ENCODE measurements at regions not wholly inside any gene's neighbourhood (a gene's known extent, or its start where the extent isn't known, plus 50 kb on each side); places are given as distances from the start of the nearest gene placed in this dataset.

DNA sequence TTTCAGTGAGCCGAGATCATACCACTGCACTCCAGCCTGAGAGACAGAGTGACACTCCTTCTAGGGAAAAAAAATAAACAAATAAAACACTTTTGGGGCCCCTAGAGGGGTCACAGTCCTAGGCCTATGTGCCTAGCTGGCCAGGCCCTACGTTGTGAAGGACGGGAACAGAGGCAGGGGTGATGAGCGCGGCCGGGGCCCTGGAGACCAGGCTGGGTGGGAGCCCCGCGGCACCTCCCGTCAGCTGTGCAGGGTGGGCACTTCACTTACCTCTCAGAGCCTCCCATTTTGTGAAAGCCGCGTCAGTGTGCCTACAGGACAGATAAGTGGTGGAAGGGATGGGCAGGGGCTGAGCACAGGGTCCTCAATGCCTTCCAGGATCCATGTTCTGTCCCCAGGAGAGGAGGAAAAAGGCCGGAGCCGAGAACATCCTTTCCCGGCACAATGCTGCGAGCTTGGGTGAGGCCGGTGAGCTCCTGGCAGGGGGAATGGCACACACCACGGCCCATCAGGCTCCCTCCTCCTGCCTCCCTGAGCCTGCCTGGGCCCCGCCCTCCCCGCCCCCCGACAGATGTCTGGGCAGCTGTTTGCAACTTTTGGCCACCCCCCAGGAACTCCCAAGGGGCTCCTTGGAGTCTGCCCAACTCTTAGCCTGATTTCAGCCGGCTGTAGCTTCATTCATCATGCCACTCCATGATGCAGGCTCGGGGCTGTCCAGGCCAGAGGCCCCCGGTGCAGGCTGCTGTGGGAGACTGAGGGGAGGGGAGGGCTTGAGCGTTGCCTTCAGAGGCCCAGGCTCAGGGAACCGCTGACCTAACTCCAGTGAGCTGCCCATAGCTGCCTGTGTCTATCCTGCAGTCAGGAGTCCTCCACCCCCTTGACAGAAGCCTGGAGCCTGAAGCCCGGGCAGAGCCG is 196.5 kb downstream of the TFCP2L1 start:
- DNase-seq, result no peak

- no peak for DNase-seq
Measured at GRCh38 chr2:121089166-121089510, 195.9 kb downstream of the TFCP2L1 start.

DNA sequence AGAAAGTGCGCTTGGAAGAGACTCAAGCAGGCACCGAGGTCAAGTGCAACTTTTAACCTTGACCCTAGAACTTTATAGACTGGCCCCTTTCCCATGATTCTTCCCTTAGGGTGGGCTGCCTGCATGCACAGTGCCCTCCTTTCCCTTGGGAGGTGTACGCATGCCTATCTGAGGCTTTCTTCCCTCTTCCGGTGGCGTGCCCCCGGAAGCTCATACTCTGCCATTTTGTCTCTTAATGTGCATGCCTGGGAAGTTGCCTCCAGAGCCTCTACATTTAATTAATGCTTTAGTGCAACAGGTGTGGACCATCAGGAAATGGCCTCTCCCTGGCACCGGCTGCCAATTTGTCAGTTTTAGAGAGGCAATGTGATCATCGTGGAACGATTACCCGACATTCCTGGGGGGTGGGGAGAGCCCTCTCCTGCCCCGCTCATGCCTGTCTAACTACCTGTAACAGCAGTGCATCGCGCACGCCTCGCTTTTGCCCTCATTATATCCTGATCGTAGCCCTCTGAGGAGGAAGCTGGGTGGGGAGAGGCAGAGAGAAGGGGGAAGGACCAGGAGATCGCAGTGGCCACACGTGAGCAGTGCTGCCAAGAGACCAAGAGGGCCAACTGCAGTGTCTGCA is 194.8 kb downstream of the TFCP2L1 start:
- DNase-seq, result no peak

DNA sequence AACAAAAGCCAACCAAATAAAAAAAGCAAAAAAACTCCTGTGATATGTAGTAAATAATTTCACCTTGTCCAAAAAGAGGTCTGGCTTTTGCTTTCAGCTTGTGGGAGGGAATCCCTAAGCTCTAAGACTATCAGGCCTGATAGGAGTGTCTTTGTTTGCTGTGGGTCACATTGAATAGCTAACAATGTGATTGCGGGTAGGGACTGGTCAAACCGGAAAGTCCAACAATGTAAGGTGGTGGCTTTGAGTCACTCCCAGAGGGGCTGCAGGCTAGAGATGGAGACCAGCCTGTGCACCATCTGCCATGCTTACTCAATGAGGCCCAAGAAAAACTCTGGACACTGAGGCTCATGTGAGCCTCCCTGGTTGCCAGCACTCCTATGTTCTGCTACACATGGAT is 192.9 kb downstream of the TFCP2L1 start:
- no peak for DNase-seq

DNA sequence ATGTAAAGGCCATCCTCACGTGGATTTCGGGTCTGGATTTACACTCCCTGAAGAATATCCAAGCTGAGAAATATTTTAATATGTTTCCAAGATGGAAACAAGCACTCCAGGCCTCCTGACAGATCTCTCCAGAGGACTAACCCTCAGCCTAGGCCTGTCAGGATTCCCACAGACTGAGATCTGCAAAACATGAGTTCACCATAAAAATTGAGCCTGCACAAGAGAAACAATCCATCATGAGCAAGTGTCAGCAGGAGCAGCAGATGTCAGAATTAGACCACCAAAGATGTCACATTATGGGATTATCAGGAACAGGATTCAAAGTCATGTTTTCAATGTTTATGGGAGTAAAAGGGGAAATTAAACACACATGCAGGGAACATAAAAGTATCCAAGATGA is 191.3 kb downstream of the TFCP2L1 start:
- DNase-seq, result no peak

DNA sequence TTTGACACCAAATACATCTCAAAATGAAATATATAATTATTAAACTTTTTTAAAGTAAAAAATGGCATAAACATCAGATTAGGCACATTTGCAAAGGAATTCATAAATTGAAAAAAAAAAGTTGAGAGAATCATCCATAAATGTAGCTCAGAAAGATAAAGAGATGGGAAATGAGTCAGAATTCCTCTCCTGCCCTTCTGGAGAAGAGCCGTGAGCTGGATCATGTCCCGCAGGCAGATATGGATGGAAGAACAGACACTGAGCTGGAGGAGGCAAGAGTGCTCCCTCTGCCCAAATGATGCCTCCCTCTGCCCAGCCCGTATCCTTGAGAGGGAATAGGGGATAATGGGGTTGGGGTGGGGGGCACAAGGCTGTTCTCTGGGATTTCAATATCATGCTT is 190.9 kb downstream of the TFCP2L1 start:
- DNase-seq, result no peak

DNA sequence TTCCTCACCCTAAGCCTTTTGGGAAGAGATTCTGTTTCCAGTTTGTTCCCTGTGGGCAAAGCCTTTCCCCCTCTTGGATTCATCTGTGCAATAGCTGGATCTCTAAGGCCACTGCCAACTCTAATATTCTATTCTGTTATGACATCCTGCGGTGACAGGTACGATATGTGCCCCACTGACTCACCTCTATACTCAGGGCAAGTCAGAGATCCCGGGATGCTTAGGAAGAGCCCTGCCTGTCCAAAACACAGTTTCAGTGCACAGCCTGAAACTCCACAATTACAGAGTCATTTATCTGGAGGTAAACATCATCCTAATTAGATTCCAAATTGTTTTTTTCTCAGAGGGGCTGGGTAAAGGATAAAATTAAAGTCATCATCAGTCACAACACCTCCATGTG is 190.2 kb downstream of the TFCP2L1 start:
- DNase-seq, result no peak

- no peak for DNase-seq
Measured at GRCh38 chr2:121095257-121096080, 189.5 kb downstream of the TFCP2L1 start.

DNA sequence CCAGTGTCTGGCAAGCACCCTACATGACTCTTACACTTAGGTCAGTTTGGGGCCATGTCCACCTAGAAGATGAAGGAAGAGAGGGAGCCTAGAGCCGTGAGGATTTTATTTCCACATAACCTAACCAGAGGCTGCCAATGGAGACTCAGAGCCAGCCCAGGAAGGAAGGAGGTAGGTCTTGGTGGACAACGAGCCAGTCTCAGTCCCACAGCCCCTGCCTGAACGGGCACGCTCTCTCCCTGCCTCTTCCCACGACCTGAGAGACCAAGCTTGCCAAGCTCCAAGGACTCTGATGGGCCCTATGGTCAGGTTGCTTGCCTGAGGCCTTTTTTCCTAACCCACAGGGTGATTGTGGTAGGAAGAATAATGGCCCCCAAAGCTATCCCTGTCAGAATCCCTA is 188.4 kb downstream of the TFCP2L1 start:
- no peak for DNase-seq

DNA sequence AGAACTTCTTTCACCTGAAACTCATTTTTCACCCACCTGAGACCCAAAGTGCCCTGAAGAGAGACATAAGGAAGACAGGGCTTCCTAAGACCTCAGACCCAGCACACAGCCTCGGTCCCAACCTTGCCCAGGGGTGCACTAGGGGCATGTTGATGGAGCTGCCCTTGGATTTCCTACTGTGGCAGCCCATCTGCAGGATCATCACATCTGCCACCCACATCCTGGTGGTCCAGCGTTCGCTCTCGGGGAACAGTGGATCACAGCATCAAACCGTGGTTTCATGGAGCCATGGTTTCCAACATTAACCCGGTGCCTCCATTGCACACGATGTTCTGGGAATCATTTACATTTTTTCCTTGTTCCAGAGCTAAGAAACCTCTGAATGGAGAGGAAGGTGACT is 186.4 kb downstream of the TFCP2L1 start:
- DNase-seq, result no peak

GRCh38 chr2:121099329-121100290 is 185.4 kb downstream of the TFCP2L1 start:
- no peak for DNase-seq

GRCh38 chr2:121101093-121101715 is 183.8 kb downstream of the TFCP2L1 start:
- no peak for DNase-seq

DNA sequence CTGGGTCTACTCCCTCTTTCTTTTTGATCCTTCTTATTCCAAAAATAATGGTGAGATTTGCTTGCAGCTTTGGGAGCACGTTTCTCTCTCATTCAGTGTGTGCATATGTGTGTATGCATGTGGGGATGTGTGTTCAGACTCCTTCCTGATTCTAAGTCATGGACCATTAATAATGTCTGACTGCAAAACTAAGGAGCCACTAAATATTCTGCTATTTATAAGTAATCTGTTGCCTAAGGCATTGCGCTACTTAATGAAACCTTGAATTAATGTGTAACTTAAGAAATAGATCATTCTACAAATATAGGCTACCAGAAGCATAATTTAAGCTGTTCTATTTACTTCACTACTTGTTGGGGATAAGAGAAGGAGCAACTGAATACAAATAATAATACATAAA is 182.1 kb downstream of the TFCP2L1 start:
- no peak for DNase-seq

GRCh38 chr2:121103960-121104359 is 181.0 kb downstream of the TFCP2L1 start:
- no peak for DNase-seq

DNA sequence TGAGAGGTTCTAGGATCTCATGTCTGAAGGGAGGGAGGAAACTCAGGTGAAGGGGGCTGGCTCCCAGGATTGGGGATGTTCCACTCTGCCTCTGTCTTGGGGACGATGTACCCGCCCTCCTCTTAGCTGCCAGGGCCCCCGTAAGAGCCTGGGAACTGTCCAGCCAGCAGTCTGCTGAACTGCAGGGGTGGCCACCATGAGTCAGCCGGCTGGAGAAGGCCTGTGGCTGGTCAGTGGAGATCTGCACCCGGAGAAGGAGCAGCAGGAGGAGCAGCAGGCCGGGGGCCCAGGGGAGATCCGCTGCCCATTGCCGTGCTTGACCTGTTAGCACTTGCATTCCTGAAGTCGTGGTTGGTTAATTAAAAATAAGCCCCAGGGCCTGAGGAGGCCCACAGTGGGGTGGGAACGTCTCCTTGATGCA is 180.3 kb downstream of the TFCP2L1 start:
- DNase-seq, result no peak

- DNase-seq, result no peak
Measured at GRCh38 chr2:121110924-121111323, 174.1 kb downstream of the TFCP2L1 start.

DNA sequence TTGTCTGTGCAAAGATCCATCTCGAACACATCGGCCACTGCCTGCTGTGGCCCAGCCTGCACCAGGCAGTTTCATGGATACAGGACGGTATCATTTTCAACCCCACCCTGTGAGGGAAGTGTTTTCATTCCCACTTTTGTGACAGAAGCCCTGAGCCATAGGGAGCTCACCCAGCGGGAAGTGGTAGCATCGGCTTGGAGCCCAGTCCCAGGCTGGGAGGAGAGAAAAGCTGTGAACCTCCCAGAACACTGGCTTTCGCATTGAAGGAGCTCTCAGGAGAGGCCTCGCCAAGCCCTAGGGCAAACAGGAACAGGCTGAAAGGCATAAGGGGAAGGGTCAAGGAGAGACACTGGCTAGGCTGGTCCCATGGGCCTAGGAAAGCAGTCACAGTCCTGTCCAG is 166.1 kb downstream of the TFCP2L1 start:
- DNase-seq, result no peak

DNA sequence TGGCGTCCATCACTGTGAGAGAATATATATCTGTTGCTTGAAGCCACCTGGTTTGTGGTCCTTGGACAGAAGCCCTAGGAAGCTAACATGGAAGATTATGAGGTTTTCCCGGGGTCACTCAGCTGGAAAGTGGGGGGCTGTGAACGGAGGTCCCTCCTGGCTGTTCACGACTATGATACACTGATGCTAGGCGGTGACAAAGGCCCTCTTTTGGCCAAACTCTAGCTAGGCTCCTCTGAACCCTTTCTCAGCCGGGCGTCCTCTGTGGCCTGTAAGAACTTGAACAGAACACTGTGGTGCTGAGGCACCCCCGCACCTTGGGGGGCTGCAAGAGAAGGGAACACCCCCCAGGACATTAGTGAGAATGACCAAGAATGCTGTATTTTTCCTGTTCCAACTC is 164.6 kb downstream of the TFCP2L1 start:
- DNase-seq, result no peak

GRCh38 chr2:121120991-121121390 is 164.0 kb downstream of the TFCP2L1 start:
- DNase-seq, result no peak

DNA sequence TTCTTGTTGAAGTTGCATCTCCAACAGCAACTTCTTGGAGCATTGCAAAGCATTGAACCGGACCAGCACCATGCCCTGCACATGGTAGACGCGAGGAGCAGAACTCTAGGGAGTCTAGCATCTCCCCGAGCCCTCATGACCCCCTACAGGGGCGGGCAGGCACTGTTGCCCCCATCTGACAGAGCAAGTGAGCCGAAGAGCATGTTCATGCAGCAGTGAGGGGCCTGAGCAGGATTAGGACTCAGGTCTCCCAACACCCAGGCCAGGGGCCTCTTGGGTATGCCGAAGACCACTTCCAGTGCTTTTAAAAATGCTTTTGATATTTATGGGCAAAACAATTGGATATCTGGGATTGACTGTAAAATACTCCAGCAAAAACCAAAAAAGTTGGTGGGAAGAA is 163.3 kb downstream of the TFCP2L1 start:
- DNase-seq, result no peak

GRCh38 chr2:121123268-121123667 is 161.7 kb downstream of the TFCP2L1 start:
- DNase-seq, result no peak

DNA sequence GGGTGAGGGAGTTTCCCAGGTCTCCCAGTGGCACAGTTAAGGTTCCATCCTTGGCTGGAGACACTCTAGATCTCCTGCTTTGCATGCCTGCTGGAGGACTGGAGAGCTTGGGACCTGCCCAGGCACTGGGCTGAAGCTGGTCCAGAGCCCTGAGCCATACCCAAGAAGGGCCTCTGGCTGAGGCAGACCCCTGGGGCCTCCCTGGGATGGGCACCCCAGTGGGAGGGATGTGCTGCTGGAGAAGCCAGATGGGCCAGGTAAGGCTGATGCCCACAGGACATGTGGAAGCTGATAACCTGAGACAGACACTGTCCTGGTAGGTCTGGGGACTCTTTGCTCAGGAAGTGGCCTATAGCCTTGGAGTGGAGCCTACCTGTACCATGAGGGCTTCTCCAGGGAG is 160.7 kb downstream of the TFCP2L1 start:
- no peak for DNase-seq

All from CD4-positive, alpha-beta T cell treated with Interleukin-1 beta for 1 hour (primary cell).